DMS53 treated with DMSO at 0.1 percent for 48 hours (cell line): ENCODE measurements at regions not wholly inside any gene's neighbourhood (a gene's known extent, or its start where the extent isn't known, plus 50 kb on each side); places are given as distances from the start of the nearest gene placed in this dataset.
A peak's percentile ranks its signal among the peaks of the same experiment; 100 is the strongest.

Experiments used
- DNase-seq: peaks from one replicate; lab custom pipeline; 2025; ENCODE audit not compliant: unreplicated experiment; lab: John Stamatoyannopoulos, UW

DNA sequence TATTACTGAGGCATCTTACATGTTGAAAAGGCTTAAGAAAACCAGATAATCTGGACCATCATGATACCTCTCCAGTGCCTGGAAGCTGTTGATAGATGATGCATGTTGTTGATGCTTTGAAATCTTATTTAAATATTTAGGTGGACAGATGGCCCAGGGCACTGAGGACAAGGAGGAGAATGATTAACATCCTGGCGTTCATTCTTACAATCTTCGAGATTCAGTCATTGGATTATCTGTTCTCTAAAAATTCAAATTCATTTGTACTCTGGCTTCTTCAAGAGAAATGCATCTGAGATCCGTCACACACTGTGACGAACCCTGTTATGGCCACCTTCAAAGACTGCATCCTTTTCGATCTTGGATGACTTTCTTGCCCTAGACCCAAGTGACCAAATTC lies 121.3 kb upstream of the IGF1 start:
- DNase-seq, result no peak

DNA sequence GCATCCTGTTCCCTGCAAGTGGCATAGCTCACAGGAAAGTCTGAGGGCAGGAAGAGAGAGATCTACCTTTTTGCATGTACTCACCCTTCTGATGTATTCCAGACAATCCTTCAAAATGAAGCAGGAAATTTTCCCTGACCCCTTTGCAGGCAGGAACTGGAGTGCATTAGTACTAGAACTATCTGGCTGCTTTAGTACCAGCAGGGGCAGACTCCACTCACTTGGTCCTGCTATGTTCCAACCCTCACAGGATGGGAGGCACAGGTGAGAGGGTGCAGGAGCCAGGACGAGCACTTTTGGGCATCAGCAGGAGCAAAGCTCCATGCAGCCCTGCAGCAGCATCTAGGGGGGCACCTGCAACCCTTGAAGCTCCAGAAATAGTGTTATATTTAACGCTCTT lies 116.3 kb upstream of the IGF1 start:
- DNase-seq, result no peak

DNA sequence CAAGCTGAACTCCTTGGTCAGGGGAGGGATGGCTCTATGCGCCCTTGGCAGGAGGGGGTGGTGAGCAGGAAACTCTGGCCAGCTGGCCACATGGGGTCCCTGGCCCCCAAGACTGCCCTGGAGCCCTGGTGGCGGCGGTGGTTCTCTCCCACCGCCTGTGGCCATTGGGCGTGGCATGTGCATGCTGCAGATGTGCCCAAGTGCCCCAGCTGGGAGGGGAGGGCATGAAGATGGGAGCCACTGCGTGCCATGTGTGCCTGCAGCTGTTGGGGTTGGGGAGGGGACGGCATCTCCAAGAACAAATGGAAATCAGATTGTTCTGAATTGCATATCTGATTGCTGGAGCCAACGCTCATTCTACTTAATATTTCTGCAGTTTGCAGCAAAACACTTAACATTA lies 115.7 kb upstream of the IGF1 start:
- DNase-seq, result no peak

DNA sequence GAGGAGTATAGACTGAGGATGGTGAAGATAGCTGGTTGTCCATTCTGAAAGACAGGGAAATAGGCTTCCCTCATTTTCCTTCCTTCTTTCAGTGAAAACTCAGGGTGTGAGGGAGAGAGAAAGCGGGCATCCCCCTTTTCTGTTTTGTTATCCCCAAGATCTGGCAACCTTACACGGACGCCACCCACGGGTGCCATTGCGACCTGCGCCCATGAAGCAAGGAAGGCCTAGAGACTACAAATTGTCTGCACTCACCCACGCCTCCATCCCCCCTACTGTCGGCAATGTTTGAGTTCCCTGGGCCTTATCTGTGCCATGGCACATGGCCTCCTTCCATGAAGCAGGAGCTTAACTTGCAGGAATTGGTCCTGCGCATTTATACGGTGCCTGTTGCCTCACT lies 115.0 kb upstream of the IGF1 start:
- no peak for DNase-seq

DNA sequence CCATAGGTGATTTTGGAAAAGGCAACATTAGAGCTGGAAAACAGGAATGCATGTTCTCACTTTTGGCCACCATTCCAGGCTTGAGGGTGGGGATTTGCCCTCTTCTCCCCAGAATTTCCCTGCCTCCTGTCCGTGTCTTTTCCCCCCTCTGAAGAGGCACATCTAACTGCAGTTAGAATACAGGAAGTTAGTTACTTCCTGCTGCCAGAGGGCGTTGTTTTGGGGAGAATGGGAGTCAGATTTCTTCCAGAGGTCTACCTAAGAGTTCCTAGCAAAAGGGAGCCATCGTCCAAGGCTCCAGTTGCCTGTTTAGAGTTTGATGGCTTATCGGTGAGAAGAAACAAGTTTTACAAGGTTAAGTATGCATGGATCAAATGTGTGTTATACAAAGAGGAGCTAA lies 112.8 kb upstream of the IGF1 start:
- DNase-seq, result no peak

DNA sequence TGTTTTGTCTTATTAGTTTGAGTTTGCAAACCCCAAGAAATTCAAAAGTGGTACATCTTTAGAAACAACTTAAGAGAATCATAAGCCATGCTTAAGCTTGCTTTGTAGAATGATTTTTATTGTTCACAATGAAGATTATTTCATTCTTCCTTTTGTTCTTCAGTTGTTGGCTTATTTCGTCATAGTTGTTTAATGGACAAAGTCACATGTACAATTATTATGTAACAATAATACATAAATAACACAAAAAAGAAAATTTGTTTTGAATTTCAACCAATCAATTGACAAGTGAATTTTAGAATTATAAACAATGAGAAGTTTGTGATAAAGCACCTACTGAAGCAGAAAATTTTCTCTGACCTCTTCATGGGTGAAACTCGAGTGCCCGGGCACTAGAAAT lies 111.8 kb upstream of the IGF1 start:
- no peak for DNase-seq

DNA sequence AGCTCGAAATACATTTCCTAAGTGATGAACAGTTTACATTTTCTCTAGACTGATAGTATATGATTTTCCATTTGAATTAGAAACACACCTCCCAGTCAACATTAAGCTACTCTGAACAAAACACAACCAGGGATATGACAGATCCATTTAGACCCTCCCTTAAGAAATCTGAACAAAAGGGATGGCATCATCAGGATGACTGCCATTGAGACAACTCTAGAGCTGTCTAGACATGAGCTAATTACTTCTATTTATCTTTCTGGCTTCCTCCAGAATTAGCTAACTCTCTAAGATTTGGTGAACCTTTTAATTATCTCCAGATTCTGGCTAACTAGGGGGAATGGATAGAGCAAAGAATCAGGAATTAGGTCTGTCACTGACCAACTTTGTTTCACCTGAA lies 92.9 kb upstream of the IGF1 start:
- no peak for DNase-seq

DNA sequence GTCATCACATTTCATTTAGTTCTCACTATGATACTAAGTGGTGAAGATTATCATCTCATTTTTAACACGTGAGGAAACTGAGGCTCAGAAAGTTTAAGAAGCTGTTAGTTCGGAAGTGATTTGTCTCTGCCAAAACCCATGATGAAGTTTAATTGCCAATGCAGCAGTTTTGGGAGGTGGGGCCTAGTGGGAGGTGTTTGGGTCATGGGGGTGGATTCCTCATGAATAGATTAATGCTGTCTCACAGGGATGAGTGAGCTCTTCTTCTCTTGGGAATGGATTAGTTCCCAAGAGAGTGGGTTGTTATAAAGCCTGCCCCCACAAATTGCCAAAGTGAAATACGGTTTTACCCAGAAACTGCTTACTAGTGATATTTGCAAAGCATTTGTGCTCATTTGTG lies 91.5 kb upstream of the IGF1 start:
- no peak for DNase-seq

DNA sequence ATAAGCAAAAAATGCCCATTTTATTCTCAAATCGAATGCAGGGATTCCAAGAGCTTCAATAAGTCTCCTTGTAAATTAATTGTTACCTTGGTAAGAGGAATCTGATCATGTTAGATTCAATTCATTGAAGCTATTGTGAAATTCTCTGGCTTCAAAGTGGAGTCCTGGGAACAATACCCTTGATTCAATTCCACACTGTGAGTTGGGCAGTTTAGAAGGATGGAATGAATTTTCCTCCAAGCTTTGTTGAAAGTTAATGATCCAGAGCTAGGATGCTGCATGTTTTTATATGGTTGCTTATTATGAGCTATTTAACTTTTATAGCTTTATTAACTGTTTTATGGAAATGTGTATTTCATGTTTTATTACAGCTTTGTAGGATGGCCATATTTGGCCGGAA lies 89.9 kb upstream of the IGF1 start:
- DNase-seq, result no peak

DNA sequence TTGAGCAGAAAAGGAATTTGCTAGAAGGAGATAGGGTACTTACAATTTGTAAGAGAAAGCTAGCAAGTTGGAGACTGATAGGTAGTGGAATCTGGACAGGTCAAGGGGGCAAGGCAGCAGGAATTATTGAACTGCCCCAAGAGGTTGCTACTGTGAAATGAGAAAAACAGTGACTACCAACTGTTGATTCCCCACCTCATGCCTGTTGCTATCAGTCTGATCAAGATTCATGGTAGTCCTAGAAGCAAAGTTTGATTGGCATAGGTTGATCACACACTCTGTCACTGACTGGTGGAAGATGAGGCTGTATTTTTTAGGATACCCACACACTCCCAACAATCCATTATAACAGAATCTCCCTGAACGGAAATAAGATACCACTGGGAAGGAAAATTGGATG lies 89.4 kb upstream of the IGF1 start:
- DNase-seq, result no peak

DNA sequence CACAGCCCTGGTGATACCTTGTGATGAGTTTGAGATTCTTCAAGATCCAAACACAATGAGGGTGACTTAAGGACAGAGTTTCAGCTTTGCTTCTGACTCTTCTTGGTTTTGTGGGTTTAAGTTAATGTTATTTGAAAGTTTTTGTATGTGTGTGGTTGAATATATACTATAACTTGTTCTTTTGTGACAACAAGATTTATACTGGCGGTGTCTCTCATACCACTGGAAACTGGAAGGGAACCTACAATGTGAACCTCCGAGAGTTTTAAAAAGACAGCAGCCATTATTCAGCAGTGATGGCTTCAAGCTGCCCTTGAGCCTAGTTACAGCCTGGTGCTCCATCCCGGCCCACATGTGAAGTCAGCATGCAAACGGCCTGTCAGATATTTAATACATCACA lies 87.9 kb upstream of the IGF1 start:
- no peak for DNase-seq

DNA sequence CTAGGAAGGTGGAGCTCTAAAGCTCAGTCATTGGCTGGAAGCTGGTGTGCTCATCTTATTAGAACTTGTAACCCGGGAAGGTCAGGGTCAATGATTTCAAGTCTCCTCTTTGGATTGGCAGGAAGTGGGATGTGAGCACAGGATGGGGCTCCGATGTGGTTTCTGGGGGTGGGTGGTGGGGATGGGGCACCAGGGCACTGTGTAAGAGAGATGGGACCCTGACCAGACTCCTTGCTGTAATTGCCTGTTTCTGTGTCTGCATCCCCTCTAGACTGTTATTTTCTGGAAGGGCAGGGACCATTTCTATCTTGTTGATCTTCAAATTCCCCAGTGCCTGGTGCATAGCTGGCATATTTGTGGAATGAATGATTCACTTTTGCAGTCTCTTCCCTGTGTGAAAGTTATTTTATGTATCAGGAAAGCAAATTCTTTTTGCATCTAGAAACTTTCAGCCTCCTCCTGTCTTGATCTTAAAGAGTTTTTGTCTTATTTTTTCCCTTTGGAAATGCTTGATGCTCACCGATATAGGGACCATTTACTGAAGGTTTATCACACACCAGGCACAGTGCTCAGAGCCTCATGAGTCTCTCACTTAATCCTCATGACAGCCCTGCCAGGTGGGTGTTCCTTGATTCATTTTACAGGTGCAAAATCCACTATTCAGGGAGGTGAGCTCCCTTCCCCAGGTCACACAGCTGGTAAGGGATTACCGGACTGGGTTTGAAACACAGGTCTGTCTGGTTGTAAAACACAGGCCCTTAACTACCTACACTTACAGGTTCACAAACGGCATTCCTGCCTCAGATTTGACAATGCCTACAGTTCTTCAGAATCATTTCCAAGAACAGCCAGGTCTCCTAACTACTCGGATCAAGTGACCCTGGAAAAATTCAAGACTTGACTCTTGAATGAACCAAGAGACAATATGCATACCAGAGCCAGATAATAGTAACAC lies 86.9 kb upstream of the IGF1 start:
- DNase-seq, result no peak

DNA sequence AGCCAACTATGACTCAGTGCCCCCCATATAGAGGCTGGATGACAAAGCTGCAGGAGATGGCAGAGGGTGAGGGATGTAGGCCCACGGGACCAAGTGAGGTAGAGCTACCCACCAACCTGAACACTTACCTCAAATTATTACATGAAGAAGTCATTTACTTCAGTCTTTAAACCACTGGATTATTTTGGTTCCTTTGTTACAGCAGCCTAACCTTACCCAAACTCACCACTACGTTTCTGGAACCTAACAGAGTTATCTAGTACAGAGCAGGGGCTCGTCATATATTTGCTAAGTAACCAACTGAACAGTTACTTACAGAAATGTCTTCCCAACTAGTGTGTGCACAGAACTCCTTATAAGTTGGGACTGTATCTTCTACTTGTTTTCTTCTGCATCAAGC lies 85.2 kb upstream of the IGF1 start:
- no peak for DNase-seq

DNA sequence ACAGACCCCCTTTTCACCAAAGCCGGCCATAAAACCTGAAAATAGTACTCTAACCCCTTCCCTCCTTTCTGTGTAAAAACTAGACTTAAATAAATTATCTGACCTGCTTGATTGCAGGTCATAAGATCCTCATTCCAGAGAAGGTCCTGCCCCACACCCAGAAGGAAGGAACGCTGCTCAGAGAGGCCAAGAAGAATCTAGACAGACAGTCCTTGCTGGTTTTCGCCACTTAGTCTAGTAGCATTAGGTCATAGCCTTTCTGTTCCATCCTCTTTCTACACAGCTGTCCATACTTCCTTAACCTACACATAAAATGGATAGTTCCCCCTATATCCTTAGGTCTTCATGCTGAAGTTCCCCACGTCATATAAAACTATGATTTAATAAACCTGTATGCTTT lies 83.7 kb upstream of the IGF1 start:
- DNase-seq, result peak; percentile 20

DNA sequence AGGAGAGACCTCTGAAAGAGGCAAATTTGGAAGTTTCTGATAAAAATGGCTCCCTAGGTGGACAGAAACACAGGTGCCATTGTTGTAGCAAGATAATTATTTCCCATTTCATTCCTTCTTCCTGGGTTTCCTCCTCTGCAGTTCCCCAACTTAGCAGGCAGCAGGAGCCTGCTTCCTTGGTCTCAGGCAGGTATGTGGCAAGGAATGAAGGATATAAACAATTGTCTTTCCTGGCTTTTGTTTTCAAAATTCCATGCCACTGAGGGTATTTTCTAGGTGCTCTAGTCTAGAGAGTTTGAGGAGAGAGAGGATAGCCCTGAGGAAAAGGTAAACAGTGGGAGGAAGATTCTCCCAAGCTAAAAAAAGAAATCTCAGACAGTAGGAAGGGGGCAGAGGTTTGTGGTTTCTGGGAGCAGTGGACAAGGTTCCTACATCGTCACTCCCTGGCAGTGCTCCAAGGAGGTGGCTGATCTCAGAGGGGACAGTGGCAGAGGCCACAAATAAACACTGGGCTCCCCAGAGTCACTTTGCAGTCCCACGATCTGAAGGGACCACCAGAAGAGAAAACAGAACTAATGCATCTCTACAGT lies 82.6 kb upstream of the IGF1 start:
- no peak for DNase-seq

DNA sequence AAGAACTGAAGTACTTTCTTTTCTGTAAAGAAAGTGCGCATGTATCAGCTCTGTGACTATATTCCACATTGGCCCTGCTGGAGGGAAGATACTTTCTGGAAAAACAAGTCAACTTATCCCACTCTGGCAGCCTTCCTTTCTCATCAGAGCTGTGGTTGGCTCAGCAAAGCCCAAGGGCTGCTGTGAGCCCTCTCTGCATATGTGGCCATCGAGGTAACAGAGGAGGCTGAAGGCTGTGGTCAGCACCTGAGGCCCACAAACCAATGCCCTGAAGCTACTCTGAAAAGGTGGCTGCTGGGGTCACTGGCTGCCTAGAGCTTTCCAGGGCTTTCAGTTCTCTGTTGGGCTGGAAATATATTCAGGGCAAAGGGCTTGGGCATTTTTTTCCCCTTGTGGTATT lies 70.8 kb upstream of the IGF1 start:
- no peak for DNase-seq

DNA sequence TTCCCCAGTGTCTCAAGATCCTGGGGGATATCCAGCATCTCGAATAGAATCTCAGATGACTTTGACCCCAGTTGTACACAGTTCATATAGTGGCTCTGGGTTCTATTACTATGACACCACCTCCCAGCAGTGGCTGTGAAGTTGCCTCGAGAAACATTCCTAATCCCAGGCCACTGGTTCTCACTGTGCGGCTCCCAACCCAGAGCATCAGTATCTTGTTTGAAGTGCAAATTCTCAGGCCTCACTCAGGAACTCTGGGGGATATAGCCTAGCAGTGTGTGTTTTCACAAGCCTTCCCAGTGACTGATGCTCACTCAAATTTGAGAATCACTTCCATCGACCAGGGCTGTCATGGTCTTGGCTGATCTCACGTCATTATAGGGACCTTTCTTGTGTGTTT lies 69.3 kb upstream of the IGF1 start:
- DNase-seq, result no peak

DNA sequence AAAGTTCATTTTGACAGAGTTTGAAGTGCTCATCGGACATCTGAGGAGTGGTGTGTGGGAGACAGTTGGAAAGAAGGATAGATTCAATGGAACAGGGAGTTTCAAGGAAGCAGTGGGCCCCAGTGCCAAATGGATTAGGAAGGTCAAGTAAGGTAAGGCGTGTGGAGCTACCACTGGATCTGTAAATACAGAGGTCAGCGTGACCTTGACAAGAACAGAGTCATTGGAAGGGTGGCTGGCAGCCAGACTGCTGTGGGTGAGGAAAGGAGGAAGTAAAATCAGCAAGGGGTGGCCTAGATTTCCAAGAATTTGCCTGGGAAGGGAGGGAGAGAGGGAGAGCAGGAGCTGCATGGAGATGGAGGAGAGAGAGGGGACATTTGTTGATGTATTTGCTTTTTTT lies 68.2 kb upstream of the IGF1 start:
- no peak for DNase-seq

DNA sequence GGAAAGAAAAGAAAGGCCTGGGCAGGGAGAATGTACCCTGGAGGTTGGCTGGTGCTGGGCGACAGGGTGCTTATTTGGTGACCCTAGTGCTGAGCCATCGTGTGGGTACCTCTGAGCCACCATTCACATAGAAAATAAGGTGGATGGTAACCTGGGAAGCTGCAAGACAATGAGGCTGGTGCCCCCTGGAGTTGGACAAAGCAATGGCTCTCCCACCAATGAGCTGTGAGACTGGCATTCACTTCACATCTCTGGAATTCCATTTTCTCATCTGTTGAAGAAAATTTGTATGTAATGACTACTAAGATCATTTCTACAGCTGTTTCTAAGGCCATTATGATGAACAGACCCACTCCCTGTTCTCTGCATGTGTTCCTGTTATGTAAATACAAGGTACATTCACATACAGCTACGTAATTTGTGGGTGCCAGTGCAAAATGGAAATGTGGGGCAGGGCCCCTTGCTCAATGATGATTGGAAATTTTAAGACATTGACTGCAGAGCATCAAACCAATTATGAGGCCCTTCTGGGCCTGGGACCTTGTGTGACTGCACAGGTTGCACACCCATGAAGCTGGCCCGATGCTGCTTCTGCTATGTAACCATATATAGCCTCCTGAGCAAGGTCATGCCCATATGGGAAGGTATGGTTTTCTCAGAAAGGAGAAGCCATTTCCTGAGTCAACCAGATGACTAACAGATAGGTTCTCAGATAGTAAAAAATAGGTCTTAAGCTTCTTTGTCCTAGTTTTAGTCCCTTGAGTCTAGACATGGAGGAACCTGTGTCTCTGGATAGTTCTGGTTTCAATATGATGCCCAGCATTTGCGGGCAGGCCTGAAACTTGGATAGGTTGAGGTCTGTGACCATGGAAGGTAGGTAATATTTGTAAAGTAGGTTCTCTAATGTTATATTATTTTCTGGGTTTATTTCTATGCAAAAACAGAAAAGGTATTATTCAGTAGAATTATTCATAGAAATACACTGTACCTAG lies 63.4 kb upstream of the IGF1 start:
- no peak for DNase-seq

DNA sequence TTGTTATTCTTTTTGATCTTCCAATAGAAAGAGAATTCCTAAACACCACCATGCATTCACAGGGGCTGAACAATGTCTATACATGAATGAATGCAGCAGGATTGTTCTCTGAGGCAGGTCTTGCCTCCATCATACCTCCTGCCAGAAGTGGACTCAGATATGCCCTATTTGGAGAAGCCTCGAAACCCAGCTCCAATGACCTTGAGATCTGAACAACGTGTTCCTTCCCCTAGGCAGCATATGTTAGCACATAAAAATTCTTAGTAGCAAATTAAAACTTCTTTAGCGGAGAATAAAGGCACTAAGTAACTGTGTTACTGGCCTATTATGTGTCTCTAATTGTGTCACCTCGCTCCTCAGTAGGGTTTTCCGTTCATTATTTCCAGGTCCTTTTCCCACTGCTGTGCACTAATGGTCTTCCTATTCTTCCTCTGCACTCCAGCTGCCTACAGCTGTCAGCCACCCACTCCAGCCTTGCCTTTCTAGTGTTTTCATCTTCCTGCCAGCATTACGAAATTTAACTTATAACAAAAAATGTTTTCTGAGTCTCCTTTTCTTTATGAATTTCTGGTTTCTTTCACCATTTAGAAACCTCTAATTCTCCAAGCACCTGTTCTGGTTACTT lies 62.6 kb upstream of the IGF1 start:
- no peak for DNase-seq

DNA sequence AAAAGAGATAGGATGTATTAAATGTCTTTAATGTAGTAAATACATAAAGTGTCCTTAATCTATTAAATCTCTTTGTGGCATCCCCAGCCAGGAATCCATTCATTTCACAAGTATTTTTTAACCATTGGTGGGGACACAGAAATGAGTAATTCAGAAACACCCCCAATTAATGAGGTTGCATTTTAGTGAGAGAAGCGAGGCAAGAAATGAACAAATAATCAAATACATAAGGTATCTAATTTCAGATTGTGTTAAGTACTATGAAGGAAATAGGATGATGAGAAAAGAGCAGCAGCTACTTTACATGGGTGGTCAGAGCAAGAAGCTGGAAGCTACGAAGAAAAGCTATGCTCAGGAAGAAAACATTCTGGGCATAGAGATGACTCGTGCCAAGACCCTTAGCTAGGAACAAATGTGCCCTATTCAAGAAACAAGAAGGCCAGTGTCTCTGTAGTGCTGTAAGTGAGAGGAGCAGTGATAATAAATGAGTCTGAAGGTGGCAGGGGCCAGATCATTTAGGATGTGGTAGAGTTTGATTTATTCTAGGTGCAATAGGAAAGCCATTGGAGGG lies 60.5 kb upstream of the IGF1 start:
- DNase-seq, result no peak
